H1 (cell line): ENCODE measurements at regions not wholly inside any gene's neighbourhood (a gene's known extent, or its start where the extent isn't known, plus 50 kb on each side); places are given as distances from the start of the nearest gene placed in this dataset.

Experiments
- CTCF ChIA-PET: fragments of 300-600 bp; sonication (Branson Sonifier 250); formaldehyde crosslinking; loops from one replicate; lab custom pipeline; 2021; ENCODE audit not compliant: partially characterized antibody; lab: Charles Lee
- POLR2A ChIA-PET: fragments of 300-600 bp; sonication (Branson Sonifier 250); formaldehyde crosslinking; loops from one replicate; lab custom pipeline; 2021; ENCODE audit warnings: inconsistent platforms; ENCODE audit not compliant: partially characterized antibody; lab: Charles Lee
- DNase-seq, 2 experiments: peaks; one replicate each; pipeline versions ENCODE4 v3.0.0 to v3.0.0-alpha.2; 2010 to 2022; ENCODE audit warnings: low spot score in 2 of 2, low read depth in 1 of 2, mixed read lengths in 1 of 2
- FAIRE-seq: peaks from 2 replicates; lab custom pipeline; 2011; peaks lifted over from hg19 to GRCh38; lab: Jason Lieb, UNC
- H2AFZ ChIP-seq: 2 replicates; pipeline ENCODE4 v1.8.1; 2012; ENCODE audit warnings: low read length, inconsistent platforms
- H2AK5ac ChIP-seq: 2 replicates; pipeline ENCODE4 v1.6.1; 2013; ENCODE audit warnings: low read depth, low read length
- H2BK120ac ChIP-seq: replicated peaks from 2 replicates; pipeline ENCODE3; 2013; ENCODE audit warnings: low read depth, low read length, inconsistent platforms
- H2BK12ac ChIP-seq: 2 replicates; pipeline ENCODE4 v1.6.1; 2013; ENCODE audit warnings: low read depth, low read length
- H2BK15ac ChIP-seq: 2 replicates; pipeline ENCODE4 v1.6.1; 2013; ENCODE audit warnings: low read length
- H2BK20ac ChIP-seq: 2 replicates; pipeline ENCODE4 v1.6.1; 2013; ENCODE audit warnings: low read length
- H2BK5ac ChIP-seq: 2 replicates; pipeline ENCODE4 v1.6.1; 2013; ENCODE audit warnings: low read depth, low read length
- H3K14ac ChIP-seq: 2 replicates; pipeline ENCODE4 v1.6.1; 2013; ENCODE audit warnings: inconsistent platforms; ENCODE audit not compliant: insufficient read length
- H3K18ac ChIP-seq: 2 replicates; pipeline ENCODE4 v1.6.1; 2013; ENCODE audit warnings: low read length; ENCODE audit errors: extremely low read depth
- H3K23ac ChIP-seq: 2 replicates; pipeline ENCODE4 v1.6.1; 2013; ENCODE audit warnings: inconsistent platforms; ENCODE audit not compliant: insufficient read length
- H3K23me2 ChIP-seq: 2 replicates; pipeline ENCODE4 v1.6.1; 2013; ENCODE audit warnings: low read depth, low read length
- H3K27ac ChIP-seq: 2 replicates; pipeline ENCODE4 v1.6.1; 2011; ENCODE audit warnings: low read depth, low read length, inconsistent platforms
- H3K27me3 ChIP-seq, 4 experiments: replicated peaks in 1 of 4; 1 replicate in 1 of 4; 2 replicates in 3 of 4; pipeline versions ENCODE4 v1.6.1 to v1.8.1; 2011 to 2013; ENCODE audit warnings: low read length in 3 of 4, mild to moderate bottlenecking in 3 of 4, inconsistent platforms in 2 of 4, mixed read lengths in 2 of 4, moderate library complexity in 1 of 4; ENCODE audit not compliant: control insufficient read depth in 3 of 4, insufficient read depth in 3 of 4; ENCODE audit errors: extremely low read depth in 1 of 4
- H3K36me3 ChIP-seq, 4 experiments: 2 replicates each; pipeline versions ENCODE4 v1.6.1 to v1.8.1; 2011 to 2013; ENCODE audit warnings: mild to moderate bottlenecking in 4 of 4, low read length in 3 of 4, moderate library complexity in 2 of 4, control low read depth in 1 of 4, inconsistent platforms in 1 of 4; ENCODE audit not compliant: insufficient read depth in 4 of 4, control insufficient read depth in 2 of 4
- H3K4ac ChIP-seq: replicated peaks from 2 replicates; pipeline ENCODE3; 2013; ENCODE audit warnings: low read length, low read depth, mixed read lengths, inconsistent platforms; ENCODE audit not compliant: insufficient read length
- H3K4me1 ChIP-seq, 4 experiments: replicated peaks in 1 of 4; 1 replicate in 1 of 4; 2 replicates in 3 of 4; pipeline versions ENCODE4 v1.6.1 to v1.8.1; 2011 to 2013; ENCODE audit warnings: low read length in 3 of 4, inconsistent platforms in 2 of 4, mixed read lengths in 1 of 4; ENCODE audit not compliant: insufficient read depth in 4 of 4, control insufficient read depth in 3 of 4
- H3K4me2 ChIP-seq, 2 experiments: 2 replicates each; pipeline versions ENCODE4 v1.6.1 to v1.8.1; 2011 to 2013; ENCODE audit warnings: low read depth in 2 of 2, low read length in 2 of 2, control low read depth in 1 of 2, inconsistent platforms in 1 of 2, mild to moderate bottlenecking in 1 of 2; ENCODE audit not compliant: insufficient read depth in 1 of 2
- H3K4me3 ChIP-seq, 4 experiments: fragments of 200-600, 300-600 bp in 1 of 4; sonication (generic), shearing (Covaris generic), sonication (Bioruptor Twin) in 1 of 4; 2 replicates each; pipeline versions ENCODE4 v1.5.1 to v1.8.1; 2011 to 2016; ENCODE audit warnings: low read length in 4 of 4, low read depth in 3 of 4, control low read depth in 2 of 4, inconsistent platforms in 2 of 4, mild to moderate bottlenecking in 2 of 4, mixed read lengths in 1 of 4, moderate library complexity in 1 of 4; ENCODE audit not compliant: insufficient read depth in 2 of 4; ENCODE audit errors: extremely low read depth in 1 of 4
- H3K56ac ChIP-seq: replicated peaks from 2 replicates; pipeline ENCODE3; 2013; ENCODE audit warnings: low read depth, mild to moderate bottlenecking, mixed read lengths, low read length, inconsistent platforms; ENCODE audit not compliant: insufficient read length
- H3K79me1 ChIP-seq: 2 replicates; pipeline ENCODE4 v1.6.1; 2013; ENCODE audit warnings: low read depth, low read length, control low read depth
- H3K79me2 ChIP-seq, 2 experiments: 2 replicates each; pipeline versions ENCODE4 v1.6.1 to v1.8.1; 2012 to 2013; ENCODE audit warnings: low read length in 2 of 2, mild to moderate bottlenecking in 2 of 2, inconsistent platforms in 1 of 2; ENCODE audit not compliant: insufficient read depth in 2 of 2, control insufficient read depth in 1 of 2
- H3K9ac ChIP-seq, 4 experiments: replicated peaks in 1 of 4; 1 replicate in 1 of 4; 2 replicates in 3 of 4; pipeline versions ENCODE4 v1.6.1 to v1.8.1; 2011 to 2013; ENCODE audit warnings: low read depth in 3 of 4, low read length in 3 of 4, control low read depth in 2 of 4, mild to moderate bottlenecking in 2 of 4, moderate library complexity in 2 of 4, inconsistent platforms in 1 of 4; ENCODE audit errors: extremely low read depth in 1 of 4
- H3K9me3 ChIP-seq, 2 experiments: 2 replicates each; pipeline versions ENCODE4 v1.6.1 to v1.8.1; 2012 to 2013; ENCODE audit warnings: mild to moderate bottlenecking in 2 of 2, moderate library complexity in 2 of 2, control low read depth in 1 of 2, inconsistent platforms in 1 of 2, low read depth in 1 of 2, low read length in 1 of 2, mixed read lengths in 1 of 2; ENCODE audit not compliant: insufficient read depth in 2 of 2
- H4K20me1 ChIP-seq, 2 experiments: replicated peaks in 1 of 2; 2 replicates each; pipeline versions ENCODE3 to v1.8.1; 2011 to 2013; ENCODE audit warnings: inconsistent platforms in 2 of 2, low read length in 2 of 2, mild to moderate bottlenecking in 1 of 2; ENCODE audit not compliant: insufficient read depth in 2 of 2, control insufficient read depth in 1 of 2
- H4K5ac ChIP-seq: 2 replicates; pipeline ENCODE4 v1.6.1; 2013; ENCODE audit warnings: low read length, low read depth, mixed read lengths, inconsistent platforms; ENCODE audit not compliant: insufficient read length
- H4K8ac ChIP-seq: 2 replicates; pipeline ENCODE4 v1.8.0; 2013; ENCODE audit warnings: mild to moderate bottlenecking, moderate library complexity, low read length, inconsistent platforms; ENCODE audit not compliant: insufficient read depth; ENCODE audit errors: extremely low read depth
- H4K91ac ChIP-seq: replicated peaks from 2 replicates; pipeline ENCODE3; 2013; ENCODE audit warnings: low read length, mixed read lengths, inconsistent platforms; ENCODE audit not compliant: insufficient read length
- GTF2F1 ChIP-seq: IDR thresholded peaks from 2 replicates; pipeline ENCODE4 v1.6.1; 2012; ENCODE audit warnings: low read depth, low read length, improper control_type of control experiment, borderline replicate concordance
- KDM1A ChIP-seq: fragments of 200-600, 300-600 bp; sonication (generic); IDR thresholded peaks from 2 replicates; pipeline ENCODE4 v1.7.1; 2016; ENCODE audit warnings: mild to moderate bottlenecking, low read length, borderline replicate concordance
- POU5F1 ChIP-seq: IDR thresholded peaks from 2 replicates; pipeline ENCODE4 v1.6.1; 2011; ENCODE audit warnings: low read depth, mild to moderate bottlenecking, low read length, moderate library complexity
- RAD21 ChIP-seq, 2 experiments: IDR thresholded peaks in 1 of 2; conservative IDR thresholded peaks in 1 of 2; 2 replicates each; pipeline ENCODE4 v1.6.1; 2011; ENCODE audit warnings: low read depth in 2 of 2, low read length in 2 of 2, improper control_type of control experiment in 1 of 2, inconsistent platforms in 1 of 2, mild to moderate bottlenecking in 1 of 2, moderate library complexity in 1 of 2
- WGBS, 2 experiments: shearing (Covaris generic) in 1 of 2; methylation state at CpG; one replicate each; pipeline versions ENCODE4 v1.1.6 to v1.1.7; 2013 to 2015; ENCODE audit warnings: low lambda C conversion rate in 2 of 2, mixed read lengths in 2 of 2, inconsistent platforms in 1 of 2, low coverage in 1 of 2, missing lambda C conversion rate in 1 of 2; ENCODE audit not compliant: insufficient replicate concordance in 2 of 2, insufficient coverage in 1 of 2, insufficient read length in 1 of 2; ENCODE audit errors: extremely low coverage in 1 of 2, missing lambda C conversion rate in 1 of 2; 5-methylcytosine and 5-hydroxymethylcytosine counted together

GRCh38 chr6:140205795-140206593 lies 831.5 kb upstream of the CITED2 start:
- no peaks in the 10 kb centered on the region for H3K36me3 ChIP-seq
- H3K4me3 ChIP-seq, result no peak overlapping the region
- H3K23ac ChIP-seq, result no peak overlapping the region
- no peak overlapping the region for H2AK5ac ChIP-seq
- no peak overlapping the region for H2BK15ac ChIP-seq
- no peak overlapping the region for H4K5ac ChIP-seq
- H3K4me2 ChIP-seq, result no peak overlapping the region
- H4K91ac ChIP-seq, result no peak overlapping the region
- H4K8ac ChIP-seq, result no peak overlapping the region
- no peaks in the 10 kb centered on the region for H3K27me3 ChIP-seq
- H2BK12ac ChIP-seq, result no peak overlapping the region
- DNase-seq, result no peak
- no peak overlapping the region for H3K4ac ChIP-seq
- ChIA-PET POLR2A (no interaction called here), CTCF (no interaction called here)
- no peaks in the 10 kb centered on the region for H3K9me3 ChIP-seq
- H3K4me1 ChIP-seq, result no peaks in the 10 kb centered on the region
- H3K79me2 ChIP-seq, result no peaks in the 10 kb centered on the region
- no peaks in the 10 kb centered on the region for H4K20me1 ChIP-seq
- H3K14ac ChIP-seq, result no peak overlapping the region
- H2BK20ac ChIP-seq, result no peak overlapping the region
- no peak overlapping the region for H3K27ac ChIP-seq
- no peaks in the 10 kb centered on the region for H3K79me1 ChIP-seq
- no peak overlapping the region for H3K18ac ChIP-seq
- no peak for FAIRE-seq
- H2BK5ac ChIP-seq, result no peak overlapping the region
- no peaks in the 10 kb centered on the region for H3K23me2 ChIP-seq
- H3K9ac ChIP-seq, result no peak overlapping the region
- no peak overlapping the region for H3K56ac ChIP-seq
- 95% methylated on average over 12 of the region's 12 CpGs; no CpG with 5 or more reads in 1 of the 2 experiments for WGBS, 2 experiments
- no peak overlapping the region for H2AFZ ChIP-seq
- no peak overlapping the region for H2BK120ac ChIP-seq
- TF ChIP-seq POU5F1, result no peak
- no peak for TF ChIP-seq RAD21 (IDR thresholded peaks at IDR 0.05 in 1 of 2, conservative IDR thresholded peaks at IDR 0.05 in 1 of 2; ENCODE audit: low read depth in 2 of 2, low read length in 2 of 2)
- no peak for TF ChIP-seq GTF2F1
- no peak for TF ChIP-seq KDM1A
